ENCODE measurements at regions not wholly inside any gene's neighbourhood (a gene's known extent, or its start where the extent isn't known, plus 50 kb on each side); places are given as distances from the start of the nearest gene placed in this dataset.
"Not testable (repeated sequence)": the region's sequence is repeated elsewhere in the genome, so short reads cannot be mapped to it uniquely, and the experiment has no call there.

GRCh38 chr6:119446609-119447008 lies 97.0 kb upstream of the MAN1A1 start:
- peak; percentile 89 for DNase-seq (ENCODE audit: low read depth)

GRCh38 chr6:119446115-119446554 lies 96.6 kb upstream of the MAN1A1 start:
- DNase-seq (ENCODE audit: low read depth) = peak; percentile 34

GRCh38 chr6:119445666-119446065 lies 96.1 kb upstream of the MAN1A1 start:
- no peak for DNase-seq (ENCODE audit: low read depth)

- no peak for DNase-seq (ENCODE audit: low read depth)
Measured at GRCh38 chr6:119444642-119445557, 95.3 kb upstream of the MAN1A1 start.

- DNase-seq (ENCODE audit: low read depth) = no peak
Measured at GRCh38 chr6:119443993-119444641, 94.6 kb upstream of the MAN1A1 start.

GRCh38 chr6:119442776-119443184 lies 93.2 kb upstream of the MAN1A1 start:
- no peak for DNase-seq (ENCODE audit: low read depth)

- DNase-seq (ENCODE audit: low read depth) = no peak
Measured at GRCh38 chr6:119440953-119441352, 91.4 kb upstream of the MAN1A1 start.

GRCh38 chr6:119436583-119436982 lies 87.0 kb upstream of the MAN1A1 start:
- no peak for DNase-seq (ENCODE audit: low read depth)

- DNase-seq (ENCODE audit: low read depth) = no peak
Measured at GRCh38 chr6:119431799-119432198, 82.2 kb upstream of the MAN1A1 start.

GRCh38 chr6:119430805-119431204 lies 81.2 kb upstream of the MAN1A1 start:
- no peak for DNase-seq (ENCODE audit: low read depth)

GRCh38 chr6:119428633-119429032 lies 79.1 kb upstream of the MAN1A1 start:
- no peak for DNase-seq (ENCODE audit: low read depth)

GRCh38 chr6:119426619-119427018 lies 77.1 kb upstream of the MAN1A1 start:
- peak; percentile 78 for DNase-seq (ENCODE audit: low read depth)

GRCh38 chr6:119423996-119424395 lies 74.4 kb upstream of the MAN1A1 start:
- no peak for DNase-seq (ENCODE audit: low read depth)

GRCh38 chr6:119418084-119418483 lies 68.5 kb upstream of the MAN1A1 start:
- DNase-seq (ENCODE audit: low read depth) = not testable (repeated sequence)

- DNase-seq (ENCODE audit: low read depth) = no peak
Measured at GRCh38 chr6:119407156-119407555, 57.6 kb upstream of the MAN1A1 start.

GRCh38 chr6:119405114-119405513 lies 55.6 kb upstream of the MAN1A1 start:
- not testable (repeated sequence) for DNase-seq (ENCODE audit: low read depth)

Data from fibroblast of gingiva (primary cell).